Mammary epithelial cell (primary cell): ENCODE measurements at regions not wholly inside any gene's neighbourhood (a gene's known extent, or its start where the extent isn't known, plus 50 kb on each side); places are given as distances from the start of the nearest gene placed in this dataset.
"Not testable (repeated sequence)": the region's sequence is repeated elsewhere in the genome, so short reads cannot be mapped to it uniquely, and the experiment has no call there.

Experiments used
- CTCF ChIP-seq, 2 donors: IDR thresholded peaks in 1 of 2; conservative IDR thresholded peaks in 1 of 2; 2 replicates each; pipeline ENCODE4 v1.5.1; 2011 to 2012; ENCODE audit warnings: inconsistent platforms in 2 of 2, low read length in 2 of 2, mild to moderate bottlenecking in 2 of 2, control low read depth in 1 of 2, low read depth in 1 of 2; ENCODE audit not compliant: insufficient read depth in 1 of 2; ENCODE audit errors: extremely low read depth in 1 of 2
- EZH2 ChIP-seq: IDR thresholded peaks from 2 replicates; pipeline ENCODE4 v1.6.1; 2012; ENCODE audit warnings: low read length, inconsistent platforms, borderline replicate concordance

- not testable (repeated sequence) for TF ChIP-seq CTCF (conservative IDR thresholded peaks at IDR 0.05 in 1 of 2, IDR thresholded peaks at IDR 0.05 in 1 of 2; ENCODE audit: extremely low read depth in 1 of 2, insufficient read depth in 1 of 2, low read depth in 1 of 2, low read length in 2 of 2); EZH2
These were observed 106.2 kb downstream of the NBPF11 start for GRCh38 chr1:148045872-148046271.
